ENCODE measurements at regions not wholly inside any gene's neighbourhood (a gene's known extent, or its start where the extent isn't known, plus 50 kb on each side); places are given as distances from the start of the nearest gene placed in this dataset.

DNA sequence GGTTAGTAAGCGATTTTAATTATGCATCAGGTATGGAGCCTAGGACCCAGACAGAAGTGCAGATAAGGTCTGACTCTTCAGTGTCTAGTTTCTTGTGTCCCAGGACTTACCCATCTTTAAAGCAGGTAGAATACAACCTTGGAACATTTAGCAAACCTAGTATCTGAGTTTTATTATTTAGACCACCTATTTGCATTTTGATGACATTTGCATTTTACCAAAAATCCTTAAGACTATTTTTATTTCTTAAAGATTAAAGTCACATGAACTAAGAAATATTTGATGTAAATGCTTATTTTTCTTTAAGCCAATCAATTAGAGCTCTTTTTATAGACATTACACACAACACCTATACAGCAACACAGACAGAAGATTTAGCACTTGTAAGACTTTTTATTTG is 939.1 kb downstream of the OTOL1 start:
- Histone ChIP-seq H3K36me3 (replicated peaks in 1 of 2; ENCODE audit: control insufficient read depth in 1 of 2, insufficient read depth in 2 of 2, low read length in 2 of 2) (no peaks in the 10 kb centered on the region), H3K4me2 (ENCODE audit: low read depth, low read length) (no peak overlapping the region), H4K20me1 (ENCODE audit: insufficient read depth, low read length) (no peaks in the 10 kb centered on the region), H3K27ac (ENCODE audit: extremely low read length, insufficient read depth, low read length) (no peak overlapping the region), H2AFZ (ENCODE audit: low read length) (no peak overlapping the region), H3K27me3 (ENCODE audit: control insufficient read depth in 1 of 2, insufficient read depth in 2 of 2, low read length in 2 of 2) (no peaks in the 10 kb centered on the region; a peak in 1 of 5 replicates), H3K4me1 (ENCODE audit: insufficient read depth, low read length) (no peaks in the 10 kb centered on the region), H3K9ac (ENCODE audit: insufficient read depth, low read depth, low read length) (no peak overlapping the region), H3K79me2 (ENCODE audit: insufficient read depth, low read length) (no peaks in the 10 kb centered on the region), H3K9me3 (ENCODE audit: low read length) (peaks cover 19% of the 10 kb centered on the region), H3K4me3 (replicated peaks in 1 of 3; ENCODE audit: insufficient read depth in 1 of 3, low read depth in 2 of 3, low read length in 3 of 3) (no peak overlapping the region)
- DNase-seq (ENCODE audit: low spot score) (no peak), FAIRE-seq (no peak), ATAC-seq (no peak)
- TF ChIP-seq SNRNP70 (IDR thresholded peaks at IDR 0.05; ENCODE audit: low read depth, low read length) (no peak), JUNB (CRISPR knock-in tag; IDR thresholded peaks at IDR 0.05; ENCODE audit: borderline replicate concordance) (no peak), FOXM1 (CRISPR knock-in tag; IDR thresholded peaks at IDR 0.05) (no peak), TBX3 (IDR thresholded peaks at IDR 0.05; ENCODE audit: borderline replicate concordance) (no peak), MAFK (conservative IDR thresholded peaks at IDR 0.05 in 1 of 2, IDR thresholded peaks at IDR 0.05 in 1 of 2; ENCODE audit: low read length in 2 of 2) (peak; percentile 6 to 65; a peak in 2 of 4 replicates)
- intact Hi-C loops (cut with micrococcal nuclease; ENCODE audit: unreplicated experiment) (no loop called here), in situ Hi-C loops (cut with HindIII; ENCODE audit: extremely low pct_ligation_motif_present, low pct_unique_long_range_greater_than_20kb) (no loop called here)
- BruUV-seq (replicated peaks): no TSS peak
- ChIA-PET POLR2A (no interaction called here), CTCF (ENCODE audit: low intra/inter-chr PET ratio, low total read pairs) (no interaction called here)
- WGBS (ENCODE audit: low lambda C conversion rate): 0% methylated on average over 1 of the region's 1 CpG

DNA sequence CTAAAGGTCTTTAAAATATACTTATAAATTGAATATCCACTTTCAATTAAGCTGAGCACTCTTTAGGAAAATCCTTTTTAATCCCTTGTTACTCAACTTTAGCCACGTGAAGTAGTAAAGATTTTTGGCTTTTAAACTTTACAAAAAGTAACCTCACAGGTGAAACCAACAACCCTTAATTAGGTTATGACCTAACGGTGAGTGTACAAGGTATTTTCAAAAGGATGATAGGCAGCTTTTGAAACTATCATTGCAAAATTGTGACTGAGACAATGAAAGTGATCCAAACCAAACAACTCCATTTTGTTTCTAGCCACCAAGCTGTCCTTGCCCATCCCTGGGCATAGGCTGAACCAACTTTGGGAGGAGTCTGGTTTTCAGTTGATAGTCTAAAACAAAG is 940.2 kb downstream of the OTOL1 start:
- Histone ChIP-seq H2AFZ (ENCODE audit: low read length) (no peak overlapping the region), H3K4me3 (replicated peaks in 1 of 3; ENCODE audit: insufficient read depth in 1 of 3, low read depth in 2 of 3, low read length in 3 of 3) (no peak overlapping the region), H3K27ac (ENCODE audit: extremely low read length, insufficient read depth, low read length) (no peak overlapping the region), H3K36me3 (replicated peaks in 1 of 2; ENCODE audit: control insufficient read depth in 1 of 2, insufficient read depth in 2 of 2, low read length in 2 of 2) (no peaks in the 10 kb centered on the region), H3K9me3 (ENCODE audit: low read length) (peaks cover 15% of the 10 kb centered on the region), H3K4me1 (ENCODE audit: insufficient read depth, low read length) (no peaks in the 10 kb centered on the region), H3K79me2 (ENCODE audit: insufficient read depth, low read length) (no peaks in the 10 kb centered on the region), H4K20me1 (ENCODE audit: insufficient read depth, low read length) (no peaks in the 10 kb centered on the region), H3K4me2 (ENCODE audit: low read depth, low read length) (no peak overlapping the region), H3K9ac (ENCODE audit: insufficient read depth, low read depth, low read length) (no peak overlapping the region), H3K27me3 (ENCODE audit: control insufficient read depth in 1 of 2, insufficient read depth in 2 of 2, low read length in 2 of 2) (no peaks in the 10 kb centered on the region)
- intact Hi-C loops (cut with micrococcal nuclease; ENCODE audit: unreplicated experiment): no loop called here
- FAIRE-seq: no peak
- in situ Hi-C loops (cut with HindIII; ENCODE audit: extremely low pct_ligation_motif_present, low pct_unique_long_range_greater_than_20kb): no loop called here
- DNase-seq (ENCODE audit: low spot score): no peak
- BruUV-seq (replicated peaks): no TSS peak
- no peak for ATAC-seq
- 2% methylated on average over 2 of the region's 2 CpGs for WGBS (ENCODE audit: low lambda C conversion rate)
- CTCF ChIA-PET (ENCODE audit: low intra/inter-chr PET ratio, low total read pairs): no interaction called here
- POLR2A ChIA-PET: no interaction called here
- TF ChIP-seq, protein P1, sequence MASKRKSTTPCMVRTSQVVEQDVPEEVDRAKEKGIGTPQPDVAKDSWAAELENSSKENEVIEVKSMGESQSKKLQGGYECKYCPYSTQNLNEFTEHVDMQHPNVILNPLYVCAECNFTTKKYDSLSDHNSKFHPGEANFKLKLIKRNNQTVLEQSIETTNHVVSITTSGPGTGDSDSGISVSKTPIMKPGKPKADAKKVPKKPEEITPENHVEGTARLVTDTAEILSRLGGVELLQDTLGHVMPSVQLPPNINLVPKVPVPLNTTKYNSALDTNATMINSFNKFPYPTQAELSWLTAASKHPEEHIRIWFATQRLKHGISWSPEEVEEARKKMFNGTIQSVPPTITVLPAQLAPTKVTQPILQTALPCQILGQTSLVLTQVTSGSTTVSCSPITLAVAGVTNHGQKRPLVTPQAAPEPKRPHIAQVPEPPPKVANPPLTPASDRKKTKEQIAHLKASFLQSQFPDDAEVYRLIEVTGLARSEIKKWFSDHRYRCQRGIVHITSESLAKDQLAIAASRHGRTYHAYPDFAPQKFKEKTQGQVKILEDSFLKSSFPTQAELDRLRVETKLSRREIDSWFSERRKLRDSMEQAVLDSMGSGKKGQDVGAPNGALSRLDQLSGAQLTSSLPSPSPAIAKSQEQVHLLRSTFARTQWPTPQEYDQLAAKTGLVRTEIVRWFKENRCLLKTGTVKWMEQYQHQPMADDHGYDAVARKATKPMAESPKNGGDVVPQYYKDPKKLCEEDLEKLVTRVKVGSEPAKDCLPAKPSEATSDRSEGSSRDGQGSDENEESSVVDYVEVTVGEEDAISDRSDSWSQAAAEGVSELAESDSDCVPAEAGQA (IDR thresholded peaks at IDR 0.05; ENCODE audit: low read depth): no peak
- TF ChIP-seq, protein P1 (CRISPR knock-in tag; IDR thresholded peaks at IDR 0.05; ENCODE audit: borderline replicate concordance): no peak
- TF ChIP-seq ZNF567 (CRISPR knock-in tag; IDR thresholded peaks at IDR 0.05; ENCODE audit: borderline replicate concordance) (no peak), ZNF614 (CRISPR knock-in tag; IDR thresholded peaks at IDR 0.05; ENCODE audit: borderline replicate concordance) (no peak), ZFP62 (CRISPR knock-in tag; IDR thresholded peaks at IDR 0.05) (no peak), ETV6 (CRISPR knock-in tag; conservative IDR thresholded peaks at IDR 0.05) (no peak), MTA1 (CRISPR knock-in tag; IDR thresholded peaks at IDR 0.05; ENCODE audit: borderline replicate concordance) (no peak)
- TF ChIP-seq, protein P2, sequence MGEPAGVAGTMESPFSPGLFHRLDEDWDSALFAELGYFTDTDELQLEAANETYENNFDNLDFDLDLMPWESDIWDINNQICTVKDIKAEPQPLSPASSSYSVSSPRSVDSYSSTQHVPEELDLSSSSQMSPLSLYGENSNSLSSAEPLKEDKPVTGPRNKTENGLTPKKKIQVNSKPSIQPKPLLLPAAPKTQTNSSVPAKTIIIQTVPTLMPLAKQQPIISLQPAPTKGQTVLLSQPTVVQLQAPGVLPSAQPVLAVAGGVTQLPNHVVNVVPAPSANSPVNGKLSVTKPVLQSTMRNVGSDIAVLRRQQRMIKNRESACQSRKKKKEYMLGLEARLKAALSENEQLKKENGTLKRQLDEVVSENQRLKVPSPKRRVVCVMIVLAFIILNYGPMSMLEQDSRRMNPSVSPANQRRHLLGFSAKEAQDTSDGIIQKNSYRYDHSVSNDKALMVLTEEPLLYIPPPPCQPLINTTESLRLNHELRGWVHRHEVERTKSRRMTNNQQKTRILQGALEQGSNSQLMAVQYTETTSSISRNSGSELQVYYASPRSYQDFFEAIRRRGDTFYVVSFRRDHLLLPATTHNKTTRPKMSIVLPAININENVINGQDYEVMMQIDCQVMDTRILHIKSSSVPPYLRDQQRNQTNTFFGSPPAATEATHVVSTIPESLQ (CRISPR knock-in tag; conservative IDR thresholded peaks at IDR 0.05): no peak

All from HepG2 (cell line).